NCI-H510A (cell line): ENCODE measurements at regions not wholly inside any gene's neighbourhood (a gene's known extent, or its start where the extent isn't known, plus 50 kb on each side); places are given as distances from the start of the nearest gene placed in this dataset.

ENCODE experiments used
- DNase-seq: peaks from one replicate; lab custom pipeline; 2025; lab: John Stamatoyannopoulos, UW

DNA sequence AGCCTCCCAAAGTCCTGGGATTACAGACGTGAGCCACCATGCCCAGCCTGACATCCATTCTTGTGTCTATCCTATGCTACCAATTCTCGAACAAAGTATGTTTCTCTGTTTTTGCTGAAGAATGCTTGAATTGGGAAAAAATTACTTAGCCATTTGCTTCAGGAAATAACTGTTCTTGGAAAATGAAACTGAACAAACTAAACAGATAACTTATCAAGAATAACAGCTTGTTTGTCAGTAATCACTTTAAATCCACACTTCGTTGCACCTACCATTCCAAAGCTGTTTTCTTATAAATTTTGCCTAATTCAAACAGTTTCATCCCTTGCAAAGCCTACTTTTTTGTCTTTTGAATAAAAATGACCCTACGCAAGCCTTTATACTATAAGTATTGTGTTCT lies 672.9 kb downstream of the SUCLG1 start:
- no peak for DNase-seq

DNA sequence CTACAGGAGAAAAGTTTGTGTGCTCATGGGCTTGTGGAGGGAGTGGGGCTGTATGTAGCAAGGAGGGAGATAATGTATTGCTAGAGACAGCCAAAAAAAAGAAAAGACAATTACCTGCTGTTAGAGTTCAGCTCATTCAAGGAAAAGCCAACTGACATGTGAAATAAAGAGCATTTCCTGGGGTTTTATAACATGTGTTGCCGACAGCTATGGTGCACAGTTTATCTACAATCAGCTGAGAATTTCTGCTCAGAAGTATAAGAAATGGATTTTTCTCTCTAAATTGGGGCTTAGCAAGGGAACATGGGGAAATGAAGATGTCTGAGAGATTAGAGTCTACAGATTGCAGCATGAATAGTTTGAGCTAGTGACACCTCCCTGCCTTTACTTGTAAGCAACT lies 674.1 kb downstream of the SUCLG1 start:
- DNase-seq = no peak

DNA sequence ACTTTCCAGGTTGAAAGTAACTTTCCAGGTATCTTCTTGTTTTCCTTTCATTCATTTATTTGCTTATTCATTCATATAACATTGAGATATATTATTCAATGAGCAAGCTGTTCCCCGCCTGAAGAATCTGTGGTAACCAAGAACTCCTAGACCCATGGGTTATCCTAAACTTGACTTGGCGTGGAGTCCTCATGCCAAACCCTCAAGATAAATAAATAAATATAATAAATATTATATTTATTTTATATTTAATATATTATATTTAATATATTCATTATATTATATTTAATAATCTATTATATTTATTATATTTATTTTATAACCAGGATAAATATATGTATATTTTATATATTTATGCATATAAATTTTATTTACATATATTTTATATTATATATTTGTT lies 674.8 kb downstream of the SUCLG1 start:
- no peak for DNase-seq

DNA sequence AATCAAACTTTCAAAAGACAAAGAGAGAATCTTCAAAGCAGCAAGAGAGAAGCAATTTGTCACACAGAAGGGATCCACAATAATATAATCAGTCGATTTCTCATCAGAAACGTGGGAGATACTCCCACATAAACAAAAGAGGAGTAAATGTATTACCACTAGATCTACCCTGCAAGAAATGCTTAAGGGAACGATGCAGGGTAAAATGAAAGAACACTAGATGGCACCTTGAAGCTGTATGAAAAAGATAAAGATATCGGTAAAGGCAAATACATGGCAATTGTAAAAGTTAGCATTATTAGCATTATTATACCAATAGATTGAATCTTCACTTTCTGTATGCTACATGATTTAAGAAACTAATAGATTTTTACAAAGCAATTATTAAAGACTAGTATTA lies 677.0 kb downstream of the SUCLG1 start:
- DNase-seq = no peak

DNA sequence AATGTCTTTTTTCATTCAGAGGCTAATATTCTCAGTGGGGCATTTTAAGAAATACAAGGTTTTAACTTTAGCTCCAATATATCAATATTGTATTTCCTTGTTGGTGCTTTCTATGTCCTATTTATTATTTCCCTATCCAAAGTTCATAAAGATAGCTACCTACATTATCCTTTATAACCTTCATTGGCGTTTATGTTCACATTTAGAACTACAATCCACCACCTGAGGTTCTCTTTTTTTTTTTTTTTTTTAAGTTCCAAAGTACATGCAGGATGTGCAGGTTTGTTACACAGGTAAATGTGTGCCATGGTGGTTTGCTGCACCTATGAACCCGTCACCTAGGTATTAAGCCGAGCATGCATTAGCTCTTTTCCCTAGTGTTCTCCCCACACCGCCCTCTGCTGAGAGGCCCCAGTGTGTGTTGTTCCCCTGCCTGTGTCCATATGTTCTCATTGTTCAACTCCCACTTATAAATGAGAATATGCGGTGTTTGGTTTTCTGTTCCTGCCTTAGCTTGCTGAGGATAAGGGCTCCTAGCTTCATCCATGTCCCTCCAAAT lies 694.6 kb downstream of the SUCLG1 start:
- no peak for DNase-seq

DNA sequence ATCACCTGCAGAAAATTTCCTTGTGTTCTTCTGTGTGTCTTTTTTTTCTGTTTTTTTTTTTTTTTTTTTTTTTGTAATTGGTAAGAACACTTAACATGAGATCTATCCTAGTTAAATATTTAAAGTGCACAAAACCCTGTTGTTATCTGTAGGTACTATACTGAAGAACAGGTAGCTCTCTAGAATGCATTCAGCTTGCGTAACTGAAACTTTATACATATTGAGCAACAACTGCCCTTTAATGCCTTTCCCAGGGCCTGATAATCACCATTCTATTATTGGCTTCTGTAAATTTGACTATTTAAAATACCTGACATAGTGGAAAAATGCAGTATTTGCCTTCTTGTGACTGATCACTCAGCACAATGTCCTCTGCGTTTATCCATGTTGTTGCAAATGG lies 701.8 kb downstream of the SUCLG1 start:
- DNase-seq = no peak

DNA sequence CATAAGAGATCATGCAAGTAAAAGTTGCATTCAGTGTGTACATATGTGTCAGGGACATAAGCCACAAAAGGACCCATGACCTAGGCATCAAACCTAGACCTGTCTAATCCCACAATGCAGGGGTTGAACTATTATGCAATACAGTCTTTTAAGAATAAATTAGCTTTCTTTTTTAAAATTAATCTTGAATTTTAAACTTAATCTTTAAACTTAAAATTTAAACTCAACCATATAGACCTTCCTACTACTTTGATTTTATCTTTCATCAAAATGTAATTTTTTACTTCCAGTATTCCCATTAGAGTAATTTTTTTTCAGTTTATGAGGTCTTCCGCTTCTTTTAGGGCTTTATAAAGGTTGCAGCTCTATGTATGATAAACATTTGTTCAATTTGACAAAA lies 702.9 kb downstream of the SUCLG1 start:
- DNase-seq = no peak

DNA sequence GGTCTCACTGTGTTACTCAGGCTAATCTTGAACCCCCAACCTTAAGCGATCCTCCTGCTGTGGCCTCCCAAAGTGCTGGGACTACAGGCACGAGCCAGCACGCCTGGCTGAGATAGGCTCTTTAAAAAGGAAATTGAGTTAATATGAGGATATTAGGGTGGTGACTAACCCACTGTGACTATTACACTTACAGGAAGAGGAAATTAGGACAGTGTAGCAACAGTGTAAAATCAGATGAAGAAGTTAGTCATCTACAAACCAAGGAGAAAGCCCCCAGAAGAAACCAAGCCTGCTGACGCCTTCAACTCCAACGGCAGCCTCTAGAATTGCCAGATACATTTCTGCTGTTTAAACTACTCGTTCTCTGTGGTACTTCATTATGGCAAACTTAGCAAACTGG lies 711.9 kb downstream of the SUCLG1 start:
- no peak for DNase-seq

DNA sequence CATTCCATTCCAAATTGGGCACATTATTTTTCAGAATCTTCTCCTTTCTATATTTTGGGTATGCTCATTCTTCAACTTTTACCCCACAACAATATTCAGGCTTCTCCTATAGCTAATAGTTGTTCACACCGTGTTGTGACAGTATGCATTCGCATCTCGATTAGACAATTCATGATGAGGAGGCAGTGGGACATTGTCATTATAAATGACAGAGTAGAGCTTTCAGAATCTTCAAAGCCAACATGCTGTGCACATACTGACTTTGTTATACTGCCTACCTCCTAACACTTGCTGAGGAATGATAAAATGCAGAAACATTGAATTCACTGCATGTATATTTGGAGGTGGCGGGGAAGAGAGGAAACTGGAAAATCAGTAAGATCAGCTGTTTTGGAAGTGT lies 714.2 kb downstream of the SUCLG1 start:
- DNase-seq = no peak

DNA sequence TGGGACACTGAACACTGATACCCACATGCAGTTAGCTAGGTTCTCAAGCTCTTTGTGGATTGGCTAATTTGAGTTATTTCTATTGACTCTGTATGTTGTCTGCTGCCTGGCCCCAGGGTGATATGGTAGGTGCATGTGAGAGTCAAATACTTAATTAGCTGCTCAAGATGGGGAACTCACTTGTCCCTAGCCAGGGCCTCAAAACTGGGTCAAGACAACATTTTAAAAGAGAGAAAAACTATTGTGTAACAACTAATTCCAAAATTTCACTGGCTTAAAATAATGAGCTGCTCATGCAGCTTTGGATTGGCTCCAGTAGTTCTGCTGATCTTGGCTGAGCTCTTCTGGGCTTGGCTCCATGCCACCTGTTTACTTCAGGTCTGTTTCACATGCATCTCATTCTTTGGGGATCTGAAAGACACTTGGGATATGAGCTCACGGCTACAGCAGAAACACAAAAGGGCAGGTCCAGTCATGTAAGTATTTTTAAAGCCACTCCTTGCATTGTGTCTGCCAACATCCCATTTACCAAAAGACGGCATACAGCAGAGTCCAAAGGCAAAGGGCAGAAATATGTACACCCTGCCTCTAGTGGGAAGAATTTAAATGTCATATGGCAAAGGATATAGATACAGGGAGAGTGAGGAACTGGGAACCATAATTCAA lies 716.8 kb downstream of the SUCLG1 start:
- DNase-seq = no peak

DNA sequence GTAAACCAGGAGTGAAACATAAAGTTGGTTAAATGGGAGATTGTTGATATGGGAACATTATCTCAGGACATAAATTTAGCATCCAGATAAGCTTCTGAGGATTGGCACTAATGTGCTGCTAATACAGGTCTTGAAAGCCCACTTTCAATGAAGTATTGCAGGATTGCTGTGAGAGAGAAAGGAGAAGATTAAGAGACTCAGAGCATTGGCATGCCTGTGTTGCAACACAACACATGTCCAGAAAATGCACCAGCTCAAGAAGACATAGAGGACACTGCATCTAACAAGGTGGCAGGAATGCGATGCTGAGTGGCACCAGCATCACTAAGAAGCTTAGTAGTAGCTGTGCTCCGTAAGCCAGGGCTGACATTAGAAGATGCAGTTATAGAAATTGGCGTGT lies 728.9 kb downstream of the SUCLG1 start:
- no peak for DNase-seq

DNA sequence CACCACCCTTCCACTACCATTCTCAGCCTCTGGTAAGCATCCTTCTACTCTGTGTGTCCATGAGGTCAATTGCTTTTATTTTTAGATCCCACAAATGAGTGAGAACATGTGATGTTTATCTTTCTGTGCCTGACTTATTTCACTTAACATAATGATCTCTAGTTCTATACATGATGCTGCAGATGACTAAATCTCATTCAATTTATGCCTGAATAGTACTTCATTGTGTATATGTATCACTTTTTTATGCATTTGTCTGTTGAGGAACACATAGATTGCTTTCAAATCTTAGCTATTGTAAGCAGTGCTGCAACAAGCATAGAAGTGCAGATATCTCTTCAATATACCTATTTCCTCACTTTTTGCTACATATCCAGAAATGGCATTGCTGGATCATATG lies 733.3 kb downstream of the SUCLG1 start:
- DNase-seq = no peak

DNA sequence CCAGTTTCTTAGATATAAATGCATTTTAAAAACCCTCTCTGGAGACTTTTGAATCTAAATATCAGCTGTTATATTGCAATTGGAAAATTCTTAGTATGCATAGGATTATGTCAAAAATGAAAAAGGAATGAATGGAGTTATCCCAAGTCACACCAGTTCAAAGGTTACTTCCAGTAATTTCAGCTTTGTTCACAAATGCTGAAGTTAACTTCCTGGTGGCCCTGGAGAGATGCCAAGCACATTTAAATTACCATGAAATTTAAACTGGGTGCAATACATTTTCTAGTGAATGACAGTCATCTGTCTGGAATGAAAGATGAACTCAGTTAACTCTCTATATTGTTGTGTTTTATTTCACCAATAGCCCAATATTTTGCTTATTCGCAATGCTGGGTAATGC lies 753.9 kb downstream of the SUCLG1 start:
- no peak for DNase-seq

DNA sequence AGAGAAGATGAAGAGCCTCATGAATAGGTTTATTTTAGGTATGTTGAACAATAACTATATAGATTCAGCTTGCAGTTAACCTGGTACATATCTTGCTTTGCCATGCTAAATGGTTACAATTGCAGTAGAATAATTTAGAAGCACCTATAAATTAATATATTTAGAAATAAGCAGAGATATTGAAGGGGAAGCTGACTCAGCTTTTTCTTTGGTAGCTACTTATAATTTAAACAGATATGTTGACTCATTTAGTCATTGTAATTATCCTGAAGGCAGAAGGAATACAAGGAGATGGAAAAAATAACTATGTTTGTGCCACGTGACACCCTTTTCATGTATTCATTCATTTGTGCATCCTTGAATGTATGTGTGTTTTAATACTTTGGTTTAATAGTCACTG lies 755.5 kb downstream of the SUCLG1 start:
- no peak for DNase-seq

DNA sequence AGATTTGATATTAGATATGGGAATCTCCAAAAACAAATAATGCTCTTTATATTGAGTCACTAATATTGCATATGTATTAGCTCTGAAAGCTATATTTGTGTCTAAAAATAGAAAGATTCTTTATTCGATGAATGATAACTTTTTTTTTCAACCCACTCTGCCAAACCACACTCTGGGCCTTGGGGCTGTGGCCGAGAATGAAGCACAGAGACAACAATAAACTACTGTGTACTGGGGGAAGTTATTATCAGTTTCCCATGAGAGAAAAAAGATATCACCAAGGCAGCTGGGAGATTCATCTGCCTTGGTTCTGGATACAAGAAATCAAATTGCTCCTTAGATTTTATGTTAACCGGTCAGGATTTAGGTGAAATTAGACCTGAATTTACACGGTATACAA lies 762.2 kb downstream of the SUCLG1 start:
- DNase-seq = no peak

DNA sequence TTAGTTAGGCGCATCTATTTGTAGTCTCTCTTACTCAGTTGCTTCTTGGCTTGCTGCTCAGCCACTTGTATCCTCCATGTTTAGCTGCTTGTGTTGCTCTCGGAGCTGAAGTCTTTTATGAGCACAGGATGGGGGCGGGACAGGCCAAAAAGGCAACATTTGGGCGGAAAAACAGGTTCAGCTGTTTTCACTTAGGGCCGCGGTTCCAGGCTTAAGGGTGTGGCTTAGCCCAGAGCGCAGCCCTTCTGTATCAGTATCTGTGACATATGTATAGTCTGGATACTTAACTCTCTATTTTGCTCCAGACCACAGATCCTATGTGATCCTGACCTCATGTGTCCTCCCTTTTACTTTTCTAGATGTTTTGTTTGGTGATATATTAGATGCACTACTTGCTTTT lies 763.5 kb downstream of the SUCLG1 start:
- no peak for DNase-seq

DNA sequence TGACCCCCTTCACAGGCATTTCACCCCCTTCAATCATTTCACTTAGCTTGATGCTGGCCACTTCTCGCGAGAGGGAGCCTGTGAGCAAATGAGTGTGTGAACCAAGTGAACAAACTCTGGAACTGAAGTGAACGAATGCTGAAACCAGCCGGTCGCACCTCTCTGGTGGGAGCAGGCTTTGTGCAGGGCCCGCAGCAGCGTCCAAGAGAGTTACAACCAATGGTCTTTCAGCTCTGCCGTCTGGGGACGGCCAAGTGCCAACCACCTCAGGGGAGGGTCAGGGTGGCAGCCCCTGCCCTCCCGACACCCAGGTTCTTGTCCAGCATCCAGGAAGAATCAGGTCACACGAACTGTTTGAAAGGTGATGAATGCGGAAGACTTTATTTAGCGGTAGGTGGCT lies 764.0 kb downstream of the SUCLG1 start:
- no peak for DNase-seq

DNA sequence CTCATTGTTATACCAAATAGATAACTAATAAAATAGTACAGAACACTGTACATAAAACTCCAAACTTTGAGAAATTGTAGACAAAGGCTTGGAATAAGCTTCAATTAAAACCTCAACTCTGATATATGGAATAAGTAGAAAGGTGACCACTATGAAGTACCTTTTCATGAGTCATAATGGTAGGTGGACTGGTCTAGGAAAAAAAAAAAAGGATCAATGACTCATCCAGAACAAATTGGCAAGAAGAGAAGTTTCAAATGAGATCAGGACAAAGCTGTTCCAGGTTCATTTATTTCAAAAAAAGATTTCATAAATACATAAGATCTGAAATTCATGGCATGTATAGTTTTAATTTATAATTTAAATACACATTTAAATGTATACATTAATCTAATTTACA lies 769.7 kb downstream of the SUCLG1 start:
- DNase-seq = no peak

DNA sequence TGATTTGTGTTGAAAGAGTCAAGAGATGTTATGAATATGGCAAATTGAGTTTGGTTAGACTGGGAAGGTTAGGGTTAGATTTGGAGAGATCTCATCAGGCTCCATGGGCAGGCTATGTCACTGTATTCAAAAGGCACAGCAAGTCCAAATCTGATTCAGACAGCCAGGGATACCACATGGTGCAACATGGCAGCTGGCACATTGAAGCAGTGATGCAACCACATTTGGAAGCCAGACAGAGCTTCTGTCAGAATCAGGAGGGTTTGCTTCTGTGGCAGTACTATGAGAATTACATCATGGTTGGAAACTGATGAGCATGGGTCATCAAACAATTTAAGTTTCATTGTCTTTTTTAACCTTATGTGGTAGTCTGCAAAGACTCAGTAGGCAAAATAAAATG lies 772.2 kb downstream of the SUCLG1 start:
- DNase-seq = no peak

DNA sequence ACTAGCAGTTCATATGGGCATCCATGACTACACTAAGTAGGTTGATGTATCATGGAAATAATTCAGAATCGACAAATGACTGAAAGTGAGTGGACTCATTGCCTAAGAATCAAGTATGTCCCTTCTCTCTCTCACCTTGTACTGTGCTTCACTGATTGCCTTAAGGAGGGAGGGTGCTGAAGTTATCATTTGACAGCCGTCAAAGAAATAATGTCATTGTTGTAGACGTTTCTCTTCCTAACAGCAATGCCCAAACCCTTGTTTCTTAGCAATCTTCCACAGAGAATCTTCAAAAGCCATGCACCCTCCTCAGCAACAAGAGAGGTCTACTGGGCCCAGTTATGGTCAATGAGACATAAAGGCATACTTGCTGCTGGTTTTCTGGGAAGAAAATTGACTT lies 785.0 kb downstream of the SUCLG1 start:
- no peak for DNase-seq

DNA sequence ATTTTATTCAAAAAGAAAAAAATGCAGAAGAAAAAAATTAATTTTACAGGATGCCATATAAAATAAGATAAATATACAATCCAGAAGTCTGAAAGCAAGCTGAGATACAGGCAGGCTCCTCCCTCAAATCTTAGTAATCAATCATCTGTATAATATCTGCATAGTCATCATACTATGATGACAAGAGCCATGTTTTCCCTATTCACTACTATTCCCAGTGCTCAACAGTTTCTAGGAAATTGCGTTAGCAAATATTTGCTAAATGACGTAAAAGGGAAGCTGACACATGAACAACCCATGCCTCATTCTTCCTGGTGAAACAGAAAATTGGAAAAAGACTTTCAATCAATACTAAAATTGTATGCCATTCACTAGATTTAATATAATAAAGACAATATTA lies 793.2 kb downstream of the SUCLG1 start:
- no peak for DNase-seq

DNA sequence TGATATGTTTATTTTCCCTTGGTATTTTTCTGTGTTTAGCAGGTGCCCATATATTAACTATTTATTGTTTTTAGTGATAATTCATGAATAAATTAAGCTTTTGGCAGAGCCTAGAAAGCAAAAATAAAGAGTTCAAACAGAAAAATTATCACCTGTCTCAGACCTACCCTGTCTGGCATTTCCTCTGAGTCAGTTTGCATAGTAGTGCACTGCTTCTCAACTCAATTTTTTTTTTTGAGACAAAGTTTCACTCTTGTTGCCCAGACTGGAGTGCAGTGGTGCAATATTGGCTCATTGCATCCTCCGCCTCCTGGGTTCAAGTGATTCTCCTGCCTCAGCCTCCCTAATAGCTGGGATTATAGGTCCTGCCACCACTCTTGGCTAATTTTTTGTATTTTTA lies 793.9 kb downstream of the SUCLG1 start:
- DNase-seq = no peak

DNA sequence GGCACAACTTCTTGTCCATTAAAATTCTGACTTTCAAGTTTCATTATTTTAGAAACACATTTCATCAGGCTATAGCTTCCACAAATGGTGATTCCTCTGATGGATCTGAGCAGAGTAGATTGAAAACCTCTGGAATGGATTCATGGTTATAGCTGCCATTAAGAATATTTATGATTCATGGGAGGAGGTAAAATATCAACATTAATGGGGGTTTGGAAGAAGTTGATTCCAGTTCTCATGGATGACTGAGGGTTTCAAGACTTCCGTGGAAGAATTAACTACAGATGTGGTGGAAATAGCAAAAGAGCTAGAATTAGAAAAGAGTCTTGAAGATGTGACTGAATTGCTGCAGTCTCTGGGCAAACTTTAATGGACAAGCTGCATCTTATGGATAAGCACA lies 797.4 kb downstream of the SUCLG1 start:
- no peak for DNase-seq

DNA sequence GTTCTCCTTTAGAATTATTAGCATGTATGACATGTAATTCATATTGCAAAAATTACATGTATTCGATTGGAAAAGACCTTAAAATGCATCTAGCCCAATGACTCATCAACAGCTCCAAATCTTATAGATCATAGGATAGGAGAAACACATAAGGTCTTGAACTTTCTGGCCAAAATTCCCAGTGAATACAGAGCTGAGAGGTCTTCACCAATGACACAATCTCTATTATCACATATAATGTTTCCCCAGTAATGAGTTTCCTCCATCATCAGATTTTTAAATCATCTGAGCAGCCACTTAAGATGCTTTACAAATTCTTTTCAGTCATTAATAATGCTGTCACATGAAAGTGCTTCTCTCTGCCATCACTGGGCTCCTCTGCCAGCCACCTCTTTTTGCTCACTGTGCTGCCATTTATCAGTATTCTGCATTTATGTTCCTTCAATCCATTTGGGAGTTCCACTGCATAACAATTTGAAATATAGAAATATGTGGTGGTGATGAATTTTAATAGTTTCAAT lies 804.9 kb downstream of the SUCLG1 start:
- no peak for DNase-seq
